Vagina (tissue), 2 donors: ENCODE measurements at regions not wholly inside any gene's neighbourhood (a gene's known extent, or its start where the extent isn't known, plus 50 kb on each side); places are given as distances from the start of the nearest gene placed in this dataset. TPM values are rescaled to one million over a fixed set of nuclear protein-coding genes. Genes with fewer than 3 reads are reported as not detected.

Source experiments
- DNase-seq, 2 donors: peaks; one replicate each; pipeline ENCODE4 v3.0.0-alpha.2; 2017; ENCODE audit errors: extremely low spot score in 2 of 2
- H3K27ac ChIP-seq: fragments of 200-600 bp; sonication (generic); one replicate; pipeline ENCODE4 v1.5.1; 2019
- H3K27me3 ChIP-seq: fragments of 200-600 bp; sonication (generic); one replicate; pipeline ENCODE4 v1.5.1; 2019
- H3K36me3 ChIP-seq, 2 donors: fragments of 200-600 bp; sonication (generic); one replicate each; pipeline ENCODE4 v1.5.1; 2017 to 2019
- H3K4me1 ChIP-seq: fragments of 200-600 bp; sonication (generic); one replicate; pipeline ENCODE4 v1.5.1; 2019
- H3K4me3 ChIP-seq, 2 donors: fragments of 200-600 bp; sonication (generic); 1 replicate in 1 of 2; 2 replicates in 1 of 2; pipeline ENCODE4 v1.5.1; 2016 to 2019
- H3K9me3 ChIP-seq: fragments of 200-600 bp; sonication (generic); one replicate; pipeline ENCODE4 v1.5.1; 2019
- POLR2A ChIP-seq, 2 donors: fragments of 450-650 bp; IDR thresholded peaks; one replicate each; pipeline ENCODE4 v1.6.1; 2017; ENCODE audit warnings: antibody characterized with exemption in 2 of 2, mild to moderate bottlenecking in 2 of 2, moderate library complexity in 2 of 2
- POLR2AphosphoS5 ChIP-seq, 2 donors: sonication (generic); formaldehyde crosslinking; IDR thresholded peaks; one replicate each; pipeline ENCODE4 v1.9.0; 2017; ENCODE audit warnings: antibody characterized with exemption in 2 of 2, mild to moderate bottlenecking in 2 of 2, low read depth in 1 of 2; ENCODE audit not compliant: insufficient read depth in 1 of 2
- intact Hi-C: fragments of 100-400 bp; cut with DNase I; formaldehyde crosslinking; loops from one replicate; pipeline ENCODE4 v1.15.1; 2023
- small RNA-seq: library from RNA; depleted of rRNA; stranded (forward); fragments of <200 nt; gene quantifications from one replicate; pipeline ENCODE3, GENCODE V24; 2016
- TF ChIP-seq, protein P1 (sequence below), 3 experiments: fragments of 450-650 bp in 2 of 3; fragments of 200-600 bp in 1 of 3; sonication (generic) in 1 of 3; IDR thresholded peaks; one replicate each; pipeline ENCODE4 v1.5.1; 2017 to 2019; ENCODE audit warnings: antibody characterized with exemption in 3 of 3, mild to moderate bottlenecking in 2 of 3, moderate library complexity in 2 of 3

DNA sequence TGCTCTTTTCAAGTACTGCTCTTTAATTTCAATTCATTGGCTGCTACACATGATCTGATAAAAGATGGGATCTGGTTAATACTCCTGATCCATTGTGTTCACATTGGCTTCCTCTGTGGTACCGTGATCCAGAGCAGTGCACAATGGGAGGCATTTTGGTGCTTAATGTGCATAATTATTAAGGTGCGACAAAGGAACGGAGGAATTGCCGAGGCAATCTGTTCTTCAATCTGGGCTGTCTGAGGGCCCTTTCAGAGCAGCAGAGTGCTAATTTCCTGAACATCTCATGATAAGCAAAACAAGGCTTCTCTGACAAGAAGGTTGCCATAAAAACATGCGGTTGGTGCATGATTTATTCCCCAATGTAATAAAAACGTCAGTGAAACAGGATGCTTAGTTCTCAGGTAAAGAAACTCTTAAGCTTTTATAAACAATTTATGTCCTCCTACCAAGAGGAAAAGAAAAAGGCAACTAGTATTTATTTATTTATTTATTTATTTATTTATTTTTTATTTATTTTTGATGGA lies 64.0 kb upstream of the EPHA3 start:
- no peak for DNase-seq
- no peak overlapping the region for H3K4me3 ChIP-seq
- TF ChIP-seq POLR2A (IDR thresholded peaks at IDR 0.05) (no peak), POLR2AphosphoS5 (IDR thresholded peaks at IDR 0.05; ENCODE audit: insufficient read depth in 1 of 2, low read depth in 1 of 2) (no peak)
- TF ChIP-seq, protein P1, sequence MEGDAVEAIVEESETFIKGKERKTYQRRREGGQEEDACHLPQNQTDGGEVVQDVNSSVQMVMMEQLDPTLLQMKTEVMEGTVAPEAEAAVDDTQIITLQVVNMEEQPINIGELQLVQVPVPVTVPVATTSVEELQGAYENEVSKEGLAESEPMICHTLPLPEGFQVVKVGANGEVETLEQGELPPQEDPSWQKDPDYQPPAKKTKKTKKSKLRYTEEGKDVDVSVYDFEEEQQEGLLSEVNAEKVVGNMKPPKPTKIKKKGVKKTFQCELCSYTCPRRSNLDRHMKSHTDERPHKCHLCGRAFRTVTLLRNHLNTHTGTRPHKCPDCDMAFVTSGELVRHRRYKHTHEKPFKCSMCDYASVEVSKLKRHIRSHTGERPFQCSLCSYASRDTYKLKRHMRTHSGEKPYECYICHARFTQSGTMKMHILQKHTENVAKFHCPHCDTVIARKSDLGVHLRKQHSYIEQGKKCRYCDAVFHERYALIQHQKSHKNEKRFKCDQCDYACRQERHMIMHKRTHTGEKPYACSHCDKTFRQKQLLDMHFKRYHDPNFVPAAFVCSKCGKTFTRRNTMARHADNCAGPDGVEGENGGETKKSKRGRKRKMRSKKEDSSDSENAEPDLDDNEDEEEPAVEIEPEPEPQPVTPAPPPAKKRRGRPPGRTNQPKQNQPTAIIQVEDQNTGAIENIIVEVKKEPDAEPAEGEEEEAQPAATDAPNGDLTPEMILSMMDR (IDR thresholded peaks at IDR 0.05) = no peak

DNA sequence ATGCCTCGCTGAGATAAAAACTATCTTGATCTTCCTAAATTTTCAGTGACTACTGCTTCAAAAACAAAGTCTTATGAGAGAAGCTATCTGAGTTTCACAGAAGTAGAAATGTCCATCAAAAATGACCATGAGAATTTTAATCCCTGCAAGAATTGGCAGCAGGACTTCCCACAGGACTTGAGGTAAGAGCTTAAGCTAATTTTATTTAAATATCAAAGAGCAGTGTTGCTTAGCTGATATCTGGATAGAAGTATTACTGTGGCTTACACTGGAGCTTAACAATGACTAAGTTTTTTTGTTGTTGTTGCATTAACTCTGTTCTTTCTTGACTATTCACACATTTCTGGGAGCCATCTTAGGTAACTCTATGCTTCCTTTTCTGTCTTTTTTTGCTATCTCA lies 60.8 kb upstream of the EPHA3 start:
- H3K36me3 ChIP-seq = no peaks in the 10 kb centered on the region
- no peak for DNase-seq
- no peak overlapping the region for H3K27ac ChIP-seq
- H3K27me3 ChIP-seq = no peaks in the 10 kb centered on the region
- intact Hi-C loops = no loop called here
- no peaks in the 10 kb centered on the region for H3K9me3 ChIP-seq
- H3K4me3 ChIP-seq = no peak overlapping the region
- H3K4me1 ChIP-seq = no peaks in the 10 kb centered on the region
- TF ChIP-seq POLR2AphosphoS5 (IDR thresholded peaks at IDR 0.05; ENCODE audit: insufficient read depth in 1 of 2, low read depth in 1 of 2) (no peak), POLR2A (IDR thresholded peaks at IDR 0.05) (no peak)
- TF ChIP-seq, protein P1 (IDR thresholded peaks at IDR 0.05) = no peak

More for the DNA sequence above, 64.0 kb upstream of the EPHA3 start:
- no peaks in the 10 kb centered on the region for H3K9me3 ChIP-seq
- intact Hi-C loops = no loop called here
- H3K27ac ChIP-seq = no peak overlapping the region
- no peaks in the 10 kb centered on the region for H3K36me3 ChIP-seq
- no peaks in the 10 kb centered on the region for H3K27me3 ChIP-seq
- no peaks in the 10 kb centered on the region for H3K4me1 ChIP-seq

DNA sequence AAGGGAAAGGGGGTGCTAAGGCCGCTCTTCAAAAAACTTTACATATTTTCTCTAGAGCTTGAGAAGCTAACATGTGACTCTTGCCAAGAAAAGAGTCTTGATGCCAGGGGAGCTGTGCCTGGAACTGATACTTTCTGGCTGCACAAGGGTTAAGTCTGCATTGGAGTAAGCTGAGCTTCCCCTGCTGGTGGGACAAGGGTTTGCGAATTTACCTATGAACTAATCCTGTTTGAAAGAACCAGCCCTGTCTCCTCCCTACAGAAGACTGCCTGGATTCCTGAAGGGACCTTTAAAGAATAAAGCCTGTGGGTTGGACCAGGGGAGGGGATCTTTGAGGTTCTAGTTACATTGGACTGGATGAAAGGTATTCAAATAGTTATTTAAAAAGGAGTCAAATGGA lies 58.3 kb upstream of the EPHA3 start:
- H3K4me3 ChIP-seq = no peak overlapping the region
- TF ChIP-seq POLR2A (IDR thresholded peaks at IDR 0.05) (no peak), POLR2AphosphoS5 (IDR thresholded peaks at IDR 0.05; ENCODE audit: insufficient read depth in 1 of 2, low read depth in 1 of 2) (no peak)
- TF ChIP-seq, protein P1 (IDR thresholded peaks at IDR 0.05) = no peak
- intact Hi-C loops = no loop called here
- no peaks in the 10 kb centered on the region for H3K27me3 ChIP-seq
- no peaks in the 10 kb centered on the region for H3K36me3 ChIP-seq
- H3K27ac ChIP-seq = no peak overlapping the region
- no peak for DNase-seq
- no peaks in the 10 kb centered on the region for H3K9me3 ChIP-seq
- no peaks in the 10 kb centered on the region for H3K4me1 ChIP-seq

DNA sequence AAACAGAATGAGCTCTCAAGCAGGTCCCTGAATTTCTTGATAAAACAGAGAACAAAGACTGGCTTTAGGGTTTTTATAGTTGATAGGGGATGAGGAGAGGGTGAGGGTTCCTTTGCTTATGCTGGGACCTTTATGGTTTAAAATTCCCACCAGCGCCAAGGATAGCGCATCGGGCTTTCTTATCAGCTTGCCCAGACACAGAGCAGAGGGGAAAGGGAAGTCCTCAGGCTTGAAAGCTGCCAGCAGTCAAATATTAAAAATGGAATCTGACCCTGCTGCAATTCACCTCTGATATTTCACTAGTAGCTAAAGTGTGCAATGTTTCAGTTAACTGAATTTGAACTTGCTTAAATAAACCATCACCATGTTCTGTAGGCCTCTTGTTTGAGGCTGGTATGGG lies 55.0 kb upstream of the EPHA3 start:
- TF ChIP-seq POLR2AphosphoS5 (IDR thresholded peaks at IDR 0.05; ENCODE audit: insufficient read depth in 1 of 2, low read depth in 1 of 2) = no peak
- TF ChIP-seq, protein P1 (IDR thresholded peaks at IDR 0.05) = no peak
- TF ChIP-seq POLR2A (IDR thresholded peaks at IDR 0.05) = no peak
- no peak for DNase-seq
- no peaks in the 10 kb centered on the region for H3K27me3 ChIP-seq

DNA sequence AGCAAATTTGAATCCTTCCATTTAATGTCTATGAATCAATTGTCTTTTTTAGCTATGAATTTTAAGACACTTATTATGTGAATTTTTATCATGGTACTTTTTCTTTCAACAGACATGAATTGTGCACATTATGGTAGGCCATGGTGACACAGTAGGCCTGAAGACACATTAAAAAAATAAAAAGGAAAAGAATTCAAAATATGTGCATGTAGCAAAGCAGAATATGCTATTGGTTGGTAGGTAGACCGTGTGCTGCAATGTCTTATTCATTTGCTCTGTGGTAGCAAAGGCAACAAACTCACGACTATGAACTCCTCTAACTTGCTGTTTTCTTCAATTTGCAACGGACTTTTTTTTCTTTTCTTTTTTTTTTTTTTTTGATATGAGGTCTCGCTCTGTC lies 50.0 kb upstream of the EPHA3 start:
- Histone ChIP-seq H3K27ac (no peak overlapping the region), H3K4me1 (no peaks in the 10 kb centered on the region), H3K9me3 (no peaks in the 10 kb centered on the region), H3K4me3 (no peak overlapping the region), H3K36me3 (no peaks in the 10 kb centered on the region), H3K27me3 (no peaks in the 10 kb centered on the region)
- DNase-seq = no peak
- TF ChIP-seq POLR2AphosphoS5 (IDR thresholded peaks at IDR 0.05; ENCODE audit: insufficient read depth in 1 of 2, low read depth in 1 of 2) (no peak), POLR2A (IDR thresholded peaks at IDR 0.05) (no peak)
- TF ChIP-seq, protein P1 (IDR thresholded peaks at IDR 0.05) = no peak
- intact Hi-C loops = no loop called here

More for the DNA sequence above, 55.0 kb upstream of the EPHA3 start:
- Histone ChIP-seq H3K27ac (no peak overlapping the region), H3K4me1 (no peaks in the 10 kb centered on the region), H3K9me3 (no peaks in the 10 kb centered on the region), H3K4me3 (no peak overlapping the region), H3K36me3 (no peaks in the 10 kb centered on the region)
- intact Hi-C loops = no loop called here

Small RNAs in the stretch of these regions (small RNA-seq; reads per million reads assigned to genes)
- not detected for gene RF00019
